ENCODE measurements at regions not wholly inside any gene's neighbourhood (a gene's known extent, or its start where the extent isn't known, plus 50 kb on each side); places are given as distances from the start of the nearest gene placed in this dataset.

DNA sequence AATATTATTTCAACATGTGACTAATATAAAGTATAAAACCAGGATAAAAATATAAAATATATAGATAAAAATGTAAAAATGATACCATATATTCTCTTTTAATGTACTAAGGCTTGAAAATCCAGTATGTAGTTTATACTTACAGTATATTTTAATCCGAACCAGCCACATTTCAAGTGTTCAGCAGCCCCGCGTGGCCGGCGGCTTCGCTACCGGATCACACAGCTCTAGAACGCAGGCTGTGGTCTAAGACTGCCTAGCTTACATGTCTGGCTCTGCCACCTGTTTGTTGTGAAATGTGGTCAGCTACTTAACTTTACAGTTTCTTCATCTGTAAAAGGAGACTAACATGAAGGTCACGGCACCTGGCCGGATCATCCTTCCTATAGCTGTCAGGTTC, 189.7 kb upstream of the TBX3 start:
- H4K20me1 ChIP-seq (replicated peaks; ENCODE audit: control insufficient read depth, extremely low read depth, insufficient read depth, low read length) = no peaks in the 10 kb centered on the region
- H2AFZ ChIP-seq (ENCODE audit: low read depth, low read length) = no peak overlapping the region
- no peaks in the 10 kb centered on the region for H3K27me3 ChIP-seq (ENCODE audit: control insufficient read depth in 2 of 2, insufficient read depth in 2 of 2, low read length in 2 of 2)
- no peak for TF ChIP-seq MYC (IDR thresholded peaks at IDR 0.05; ENCODE audit: low read depth, low read length)
- no peak for TF ChIP-seq JUN (IDR thresholded peaks at IDR 0.05; ENCODE audit: borderline replicate concordance, insufficient read depth, insufficient read length, low read depth)
- no peak for TF ChIP-seq EZH2 (IDR thresholded peaks at IDR 0.05; ENCODE audit: borderline replicate concordance, low read depth, low read length, severe bottlenecking)
- no peak for TF ChIP-seq POLR2AphosphoS5 (IDR thresholded peaks at IDR 0.05; ENCODE audit: insufficient read depth, low read depth, low read length)
- no peak for TF ChIP-seq GATA2 (IDR thresholded peaks at IDR 0.05; ENCODE audit: insufficient read depth, insufficient read length, low read depth, low read length)
- TF ChIP-seq, protein P1, sequence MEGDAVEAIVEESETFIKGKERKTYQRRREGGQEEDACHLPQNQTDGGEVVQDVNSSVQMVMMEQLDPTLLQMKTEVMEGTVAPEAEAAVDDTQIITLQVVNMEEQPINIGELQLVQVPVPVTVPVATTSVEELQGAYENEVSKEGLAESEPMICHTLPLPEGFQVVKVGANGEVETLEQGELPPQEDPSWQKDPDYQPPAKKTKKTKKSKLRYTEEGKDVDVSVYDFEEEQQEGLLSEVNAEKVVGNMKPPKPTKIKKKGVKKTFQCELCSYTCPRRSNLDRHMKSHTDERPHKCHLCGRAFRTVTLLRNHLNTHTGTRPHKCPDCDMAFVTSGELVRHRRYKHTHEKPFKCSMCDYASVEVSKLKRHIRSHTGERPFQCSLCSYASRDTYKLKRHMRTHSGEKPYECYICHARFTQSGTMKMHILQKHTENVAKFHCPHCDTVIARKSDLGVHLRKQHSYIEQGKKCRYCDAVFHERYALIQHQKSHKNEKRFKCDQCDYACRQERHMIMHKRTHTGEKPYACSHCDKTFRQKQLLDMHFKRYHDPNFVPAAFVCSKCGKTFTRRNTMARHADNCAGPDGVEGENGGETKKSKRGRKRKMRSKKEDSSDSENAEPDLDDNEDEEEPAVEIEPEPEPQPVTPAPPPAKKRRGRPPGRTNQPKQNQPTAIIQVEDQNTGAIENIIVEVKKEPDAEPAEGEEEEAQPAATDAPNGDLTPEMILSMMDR (IDR thresholded peaks at IDR 0.05; ENCODE audit: extremely low read depth in 1 of 2, insufficient read depth in 1 of 2, low read depth in 1 of 2, low read length in 2 of 2) = no peak
- TF ChIP-seq, protein P2, sequence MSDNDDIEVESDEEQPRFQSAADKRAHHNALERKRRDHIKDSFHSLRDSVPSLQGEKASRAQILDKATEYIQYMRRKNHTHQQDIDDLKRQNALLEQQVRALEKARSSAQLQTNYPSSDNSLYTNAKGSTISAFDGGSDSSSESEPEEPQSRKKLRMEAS (IDR thresholded peaks at IDR 0.05; ENCODE audit: insufficient read depth, insufficient read length) = no peak
- no peak for TF ChIP-seq POLR2A (IDR thresholded peaks at IDR 0.05; ENCODE audit: low read depth, low read length)
- no peak for TF ChIP-seq FOS (IDR thresholded peaks at IDR 0.05; ENCODE audit: borderline replicate concordance, insufficient read depth, low read length)
- no peaks in the 10 kb centered on the region for H3K36me3 ChIP-seq (ENCODE audit: control insufficient read depth in 2 of 2, extremely low read depth in 1 of 2, insufficient read depth in 2 of 2, low read length in 2 of 2)
- no peaks in the 10 kb centered on the region for H3K9me1 ChIP-seq (replicated peaks; ENCODE audit: control insufficient read depth, extremely low read depth, insufficient read depth, low read length)
- DNase-seq (ENCODE audit: low read depth, low spot score) (no peak), FAIRE-seq (no peak)
- no TSS peak for BruUV-seq (replicated peaks)
- ChIA-PET CTCF (no interaction called here), POLR2A (no interaction called here)
- no peak overlapping the region for H3K27ac ChIP-seq (ENCODE audit: insufficient read depth, low read depth, low read length)
- H3K4me2 ChIP-seq (ENCODE audit: insufficient read depth, low read length) = no peak overlapping the region
- dilution Hi-C loops (cut with MboI; ENCODE audit: extremely low pct_ligation_motif_present, low sequenced_read_pairs) (no loop called here), intact Hi-C loops (cut with micrococcal nuclease) (no loop called here)
- H3K4me3 ChIP-seq (replicated peaks in 1 of 3; ENCODE audit: insufficient read depth in 1 of 3, low read depth in 1 of 3, low read length in 3 of 3) = no peak overlapping the region
- H3K79me2 ChIP-seq (ENCODE audit: control insufficient read depth, insufficient read depth, low read length) = no peaks in the 10 kb centered on the region
- no peaks in the 10 kb centered on the region for H3K9me3 ChIP-seq (replicated peaks; ENCODE audit: control insufficient read depth, insufficient read depth, low read length)
- H3K9ac ChIP-seq (replicated peaks; ENCODE audit: extremely low read depth, insufficient read depth, low read length) = no peak overlapping the region
- no peaks in the 10 kb centered on the region for H3K4me1 ChIP-seq (ENCODE audit: control insufficient read depth, extremely low read depth, insufficient read depth, low read length)

All from endothelial cell of umbilical vein (primary cell).